ENCODE measurements at regions not wholly inside any gene's neighbourhood (a gene's known extent, or its start where the extent isn't known, plus 50 kb on each side); places are given as distances from the start of the nearest gene placed in this dataset.

- Histone ChIP-seq H3K27me3 (replicated peaks in 1 of 7) (no peaks in the 10 kb centered on the region), H3K9me3 (peaks cover 0 to 13% (median 0%) of the 10 kb centered on the region in 8 donors), H3K4me1 (no peaks in the 10 kb centered on the region), H3K36me3 (no peaks in the 10 kb centered on the region), H3K27ac (no peak overlapping the region), H3K4me3 (no peak overlapping the region)
- no peak for DNase-seq
- no peak for TF ChIP-seq CTCF (IDR thresholded peaks at IDR 0.05 in 8 of 11, conservative IDR thresholded peaks at IDR 0.05 in 3 of 11)
- TF ChIP-seq POLR2AphosphoS5 (IDR thresholded peaks at IDR 0.05): no peak
- TF ChIP-seq POLR2A (IDR thresholded peaks at IDR 0.05): no peak
- intact Hi-C loops (cut with DNase I; ENCODE audit: low total_unique reads): no loop called here
These were observed 258.6 kb upstream of the GRM7 start for GRCh38 chr3:6602329-6602728.

GRCh38 chr3:6605227-6605626 is 255.7 kb upstream of the GRM7 start:
- Histone ChIP-seq H3K4me3 (no peak overlapping the region), H3K36me3 (no peaks in the 10 kb centered on the region), H3K27ac (no peak overlapping the region), H3K27me3 (replicated peaks in 1 of 7) (no peaks in the 10 kb centered on the region), H3K9me3 (peaks cover 0 to 7% (median under 1%) of the 10 kb centered on the region in 8 donors), H3K4me1 (no peaks in the 10 kb centered on the region)
- intact Hi-C loops (cut with DNase I; ENCODE audit: low total_unique reads): no loop called here
- WGBS, 5 donors: 59 to 72% (median 71%) methylated on average over 3 of the region's 3 CpGs
- DNase-seq: no peak
- TF ChIP-seq CTCF (IDR thresholded peaks at IDR 0.05 in 8 of 11, conservative IDR thresholded peaks at IDR 0.05 in 3 of 11): no peak
- TF ChIP-seq POLR2AphosphoS5 (IDR thresholded peaks at IDR 0.05): no peak
- TF ChIP-seq POLR2A (IDR thresholded peaks at IDR 0.05): no peak

GRCh38 chr3:6608843-6609242 is 252.1 kb upstream of the GRM7 start:
- Histone ChIP-seq H3K4me3 (no peak overlapping the region), H3K9me3 (peaks cover 0 to 7% (median 0%) of the 10 kb centered on the region in 8 donors), H3K27me3 (replicated peaks in 1 of 7) (no peaks in the 10 kb centered on the region), H3K27ac (no peak overlapping the region), H3K36me3 (no peaks in the 10 kb centered on the region), H3K4me1 (no peaks in the 10 kb centered on the region)
- TF ChIP-seq POLR2AphosphoS5 (IDR thresholded peaks at IDR 0.05) (no peak), CTCF (IDR thresholded peaks at IDR 0.05 in 8 of 11, conservative IDR thresholded peaks at IDR 0.05 in 3 of 11) (no peak), POLR2A (IDR thresholded peaks at IDR 0.05) (no peak)
- no peak for DNase-seq
- intact Hi-C loops (cut with DNase I; ENCODE audit: low total_unique reads): no loop called here
- 78 to 93% (median 81%) methylated on average over 4 of the region's 4 CpGs for WGBS, 5 donors

GRCh38 chr3:6612034-6612616 is 248.8 kb upstream of the GRM7 start:
- no peaks in the 10 kb centered on the region for H3K27me3 ChIP-seq (replicated peaks in 1 of 7)
- H3K27ac ChIP-seq: no peak overlapping the region
- no peaks in the 10 kb centered on the region for H3K36me3 ChIP-seq
- no peak overlapping the region for H3K4me3 ChIP-seq
- 79 to 88% (median 84%) methylated on average over 4 of the region's 4 CpGs for WGBS, 5 donors
- intact Hi-C loops (cut with DNase I; ENCODE audit: low total_unique reads): no loop called here
- no peak for DNase-seq
- TF ChIP-seq CTCF (IDR thresholded peaks at IDR 0.05 in 8 of 11, conservative IDR thresholded peaks at IDR 0.05 in 3 of 11) (no peak), POLR2AphosphoS5 (IDR thresholded peaks at IDR 0.05) (no peak), POLR2A (IDR thresholded peaks at IDR 0.05) (no peak)
- peaks cover 0 to 7% (median 0%) of the 10 kb centered on the region in 8 donors for H3K9me3 ChIP-seq
- H3K4me1 ChIP-seq: no peaks in the 10 kb centered on the region

All from spleen (tissue), 11 donors.